ENCODE measurements at regions not wholly inside any gene's neighbourhood (a gene's known extent, or its start where the extent isn't known, plus 50 kb on each side); places are given as distances from the start of the nearest gene placed in this dataset.
A peak's percentile ranks its signal among the peaks of the same experiment; 100 is the strongest.
"Not testable (repeated sequence)": the region's sequence is repeated elsewhere in the genome, so short reads cannot be mapped to it uniquely, and the experiment has no call there.

GRCh38 chr22:46026899-46027210, 49.9 kb upstream of the WNT7B start:
- DNase-seq: no peak

GRCh38 chr22:46027211-46028105, 50.5 kb upstream of the WNT7B start:
- no peak for DNase-seq

GRCh38 chr22:46028106-46028991, 51.4 kb upstream of the WNT7B start:
- DNase-seq: no peak

GRCh38 chr22:46029036-46029435, 52.1 kb upstream of the WNT7B start:
- DNase-seq: no peak

GRCh38 chr22:46029574-46030200, 52.7 kb upstream of the WNT7B start:
- DNase-seq: no peak

- DNase-seq: no peak
These were observed 53.4 kb upstream of the WNT7B start for GRCh38 chr22:46030231-46030880.

GRCh38 chr22:46031066-46031465, 54.1 kb upstream of the WNT7B start:
- no peak for DNase-seq

GRCh38 chr22:46031557-46031956, 54.6 kb upstream of the WNT7B start:
- no peak for DNase-seq

GRCh38 chr22:46031965-46032851, 55.2 kb upstream of the WNT7B start:
- no peak for DNase-seq

GRCh38 chr22:46033256-46034200, 56.6 kb upstream of the WNT7B start:
- DNase-seq: no peak

GRCh38 chr22:46034480-46034879, 57.5 kb upstream of the WNT7B start:
- DNase-seq: not testable (repeated sequence)

- no peak for DNase-seq
These were observed 58.4 kb upstream of the WNT7B start for GRCh38 chr22:46035380-46035741.

- peak; percentile 99 to 100 for DNase-seq
These were observed 59.0 kb upstream of the WNT7B start for GRCh38 chr22:46035742-46036557.

- DNase-seq: peak in 1 of 2 experiments; percentile 49
These were observed 59.8 kb upstream of the WNT7B start for GRCh38 chr22:46036558-46037408.

- no peak for DNase-seq
These were observed 61.2 kb upstream of the WNT7B start for GRCh38 chr22:46038174-46038487.

GRCh38 chr22:46038516-46039430, 61.8 kb upstream of the WNT7B start:
- no peak for DNase-seq

- no peak for DNase-seq
These were observed 62.6 kb upstream of the WNT7B start for GRCh38 chr22:46039535-46039934.
